GM23248 (cell line): ENCODE measurements at regions not wholly inside any gene's neighbourhood (a gene's known extent, or its start where the extent isn't known, plus 50 kb on each side); places are given as distances from the start of the nearest gene placed in this dataset.

Source experiments
- EZH2 ChIP-seq: fragments of 200-600 bp; sonication (generic); IDR thresholded peaks from 2 replicates; pipeline ENCODE4 v1.6.1; 2018; ENCODE audit warnings: antibody characterized with exemption, mild to moderate bottlenecking; ENCODE audit not compliant: insufficient read depth, poor library complexity, severe bottlenecking
- EZH2phosphoT487 ChIP-seq: fragments of 200-600 bp; sonication (generic); IDR thresholded peaks from 2 replicates; pipeline ENCODE4 v1.6.1; 2018; ENCODE audit warnings: antibody characterized with exemption, moderate library complexity, mild to moderate bottlenecking, low read depth; ENCODE audit not compliant: insufficient read depth

DNA sequence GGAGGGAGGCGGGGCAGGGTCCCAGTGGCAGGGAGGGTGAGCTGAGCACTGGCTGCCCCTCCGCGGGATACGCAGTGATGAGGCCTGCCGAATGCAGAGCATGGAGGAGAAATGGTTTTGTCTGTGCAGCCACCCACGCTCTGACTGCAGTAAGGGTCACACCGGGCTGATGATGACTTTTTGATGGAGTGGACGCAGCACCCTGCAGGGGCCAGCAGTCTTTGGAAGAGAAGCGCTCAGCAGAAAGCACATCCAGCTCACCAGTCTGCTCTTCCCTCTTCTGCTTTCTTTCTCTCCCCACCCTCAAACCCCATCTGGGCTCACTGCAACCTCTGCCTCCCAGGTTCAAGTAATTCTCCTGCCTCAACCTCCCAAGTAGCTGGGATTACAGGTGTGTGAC lies 61.9 kb upstream of the ATP1A1 start:
- TF ChIP-seq EZH2 (no peak), EZH2phosphoT487 (no peak)
